Sigmoid colon (tissue), 3 donors: ENCODE measurements at regions not wholly inside any gene's neighbourhood (a gene's known extent, or its start where the extent isn't known, plus 50 kb on each side); places are given as distances from the start of the nearest gene placed in this dataset.

Experiments used
- POLR2A ChIP-seq, 2 donors: fragments of 450-650 bp; IDR thresholded peaks; one replicate each; pipeline ENCODE4 v1.6.1; 2016; ENCODE audit warnings: antibody characterized with exemption in 2 of 2, mild to moderate bottlenecking in 2 of 2, moderate library complexity in 2 of 2
- TF ChIP-seq, protein P1 (sequence below), 4 experiments: fragments of 450-650 bp in 3 of 4; fragments of 200-600 bp in 1 of 4; IDR thresholded peaks; one replicate each; pipeline ENCODE4 v1.5.1; 2016 to 2019; ENCODE audit warnings: antibody characterized with exemption in 4 of 4, mild to moderate bottlenecking in 3 of 4, moderate library complexity in 2 of 4

DNA sequence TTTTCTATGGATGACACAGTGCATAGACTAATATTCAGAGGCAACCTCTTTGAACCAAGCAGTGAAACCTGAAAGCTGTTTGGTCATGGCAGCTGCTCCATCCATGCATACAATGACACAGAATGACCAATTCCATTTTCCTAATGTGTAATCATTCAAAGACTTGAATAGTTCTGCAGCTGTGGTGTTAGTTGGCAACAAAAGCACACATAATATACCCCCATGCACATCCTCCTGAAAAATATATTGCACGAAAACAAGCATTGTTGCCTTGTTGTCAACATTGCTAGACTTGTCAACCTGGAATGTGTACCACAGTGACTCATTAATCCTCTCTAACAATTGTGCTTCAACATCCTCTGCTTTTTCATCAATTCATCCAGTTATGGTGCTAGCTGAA is 71.0 kb upstream of the SEMA6A start:
- TF ChIP-seq, protein P1, sequence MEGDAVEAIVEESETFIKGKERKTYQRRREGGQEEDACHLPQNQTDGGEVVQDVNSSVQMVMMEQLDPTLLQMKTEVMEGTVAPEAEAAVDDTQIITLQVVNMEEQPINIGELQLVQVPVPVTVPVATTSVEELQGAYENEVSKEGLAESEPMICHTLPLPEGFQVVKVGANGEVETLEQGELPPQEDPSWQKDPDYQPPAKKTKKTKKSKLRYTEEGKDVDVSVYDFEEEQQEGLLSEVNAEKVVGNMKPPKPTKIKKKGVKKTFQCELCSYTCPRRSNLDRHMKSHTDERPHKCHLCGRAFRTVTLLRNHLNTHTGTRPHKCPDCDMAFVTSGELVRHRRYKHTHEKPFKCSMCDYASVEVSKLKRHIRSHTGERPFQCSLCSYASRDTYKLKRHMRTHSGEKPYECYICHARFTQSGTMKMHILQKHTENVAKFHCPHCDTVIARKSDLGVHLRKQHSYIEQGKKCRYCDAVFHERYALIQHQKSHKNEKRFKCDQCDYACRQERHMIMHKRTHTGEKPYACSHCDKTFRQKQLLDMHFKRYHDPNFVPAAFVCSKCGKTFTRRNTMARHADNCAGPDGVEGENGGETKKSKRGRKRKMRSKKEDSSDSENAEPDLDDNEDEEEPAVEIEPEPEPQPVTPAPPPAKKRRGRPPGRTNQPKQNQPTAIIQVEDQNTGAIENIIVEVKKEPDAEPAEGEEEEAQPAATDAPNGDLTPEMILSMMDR (IDR thresholded peaks at IDR 0.05), result no peak
- no peak for TF ChIP-seq POLR2A (IDR thresholded peaks at IDR 0.05)
